GM23248 (cell line): ENCODE measurements at regions not wholly inside any gene's neighbourhood (a gene's known extent, or its start where the extent isn't known, plus 50 kb on each side); places are given as distances from the start of the nearest gene placed in this dataset.

Experiments used
- EZH2 ChIP-seq: fragments of 200-600 bp; sonication (generic); IDR thresholded peaks from 2 replicates; pipeline ENCODE4 v1.6.1; 2018; ENCODE audit warnings: antibody characterized with exemption, mild to moderate bottlenecking; ENCODE audit not compliant: insufficient read depth, poor library complexity, severe bottlenecking
- EZH2phosphoT487 ChIP-seq: fragments of 200-600 bp; sonication (generic); IDR thresholded peaks from 2 replicates; pipeline ENCODE4 v1.6.1; 2018; ENCODE audit warnings: antibody characterized with exemption, moderate library complexity, mild to moderate bottlenecking, low read depth; ENCODE audit not compliant: insufficient read depth

GRCh38 chr7:121591926-121592325 is 195.8 kb upstream of the FAM3C start:
- TF ChIP-seq EZH2phosphoT487 = no peak
- no peak for TF ChIP-seq EZH2
